Activated CD8-positive, alpha-beta memory T cell treated with anti-CD3 and anti-CD28 coated beads, Interleukin-2, amount 10 ng/mL, durations not matched to agents 7 days and 5 days (primary cell): ENCODE measurements at regions not wholly inside any gene's neighbourhood (a gene's known extent, or its start where the extent isn't known, plus 50 kb on each side); places are given as distances from the start of the nearest gene placed in this dataset.

Experiments used
- ATAC-seq: fragments of 150-1000 bp; cut with Tn5 transposase; one replicate; pipeline ENCODE4 v1.10.0; 2021; ENCODE audit warnings: moderate library complexity
- CTCF ChIA-PET: fragments of 350-600 bp; sonication (Branson Sonifier 250); formaldehyde crosslinking; loops from one replicate; lab custom pipeline; 2021; ENCODE audit warnings: antibody characterized with exemption; lab: Charles Lee
- DNase-seq: peaks from one replicate; pipeline ENCODE4 v3.0.0-alpha.2; 2020
- H3K27ac Mint-ChIP-seq: one replicate; pipeline ENCODE4 v1.8.0; 2021; ENCODE audit warnings: mild to moderate bottlenecking, mixed read lengths
- H3K27me3 Mint-ChIP-seq: one replicate; pipeline ENCODE4 v1.8.0; 2021; ENCODE audit warnings: mixed read lengths
- H3K36me3 Mint-ChIP-seq: one replicate; pipeline ENCODE4 v1.8.0; 2021; ENCODE audit warnings: mild to moderate bottlenecking, mixed read lengths
- H3K4me1 Mint-ChIP-seq: one replicate; pipeline ENCODE4 v1.8.0; 2021; ENCODE audit warnings: mixed read lengths
- H3K4me3 Mint-ChIP-seq: one replicate; pipeline ENCODE4 v1.8.0; 2021; ENCODE audit warnings: mild to moderate bottlenecking, moderate library complexity, mixed read lengths
- H3K9me3 Mint-ChIP-seq: one replicate; pipeline ENCODE4 v1.8.0; 2022; ENCODE audit warnings: low read depth, mixed read lengths

- Mint-ChIP-seq H3K27me3 (no peaks in the 10 kb centered on the region), H3K27ac (no peak overlapping the region), H3K4me1 (no peaks in the 10 kb centered on the region), H3K4me3 (no peak overlapping the region), H3K36me3 (no peaks in the 10 kb centered on the region), H3K9me3 (peaks cover 4% of the 10 kb centered on the region)
- ATAC-seq (no peak), DNase-seq (no peak)
- CTCF ChIA-PET = no interaction called here
Observed at GRCh38 chr18:78584459-78585022, 395.1 kb upstream of the SALL3 start.

- CTCF ChIA-PET = interaction anchor here (1.1 kb wide), 1 partner anchor 14 kb away, joined by 3 read pairs; no protein-coding TSS in a partner anchor
- H3K4me1 Mint-ChIP-seq = no peaks in the 10 kb centered on the region
- H3K27me3 Mint-ChIP-seq = no peaks in the 10 kb centered on the region
- H3K9me3 Mint-ChIP-seq = peaks cover 2% of the 10 kb centered on the region
- no peak overlapping the region for H3K4me3 Mint-ChIP-seq
- DNase-seq (no peak), ATAC-seq (no peak)
- H3K27ac Mint-ChIP-seq = no peak overlapping the region
- no peaks in the 10 kb centered on the region for H3K36me3 Mint-ChIP-seq
Observed at GRCh38 chr18:78586586-78586985, 393.0 kb upstream of the SALL3 start.

- Mint-ChIP-seq H3K27me3 (no peaks in the 10 kb centered on the region), H3K9me3 (no peaks in the 10 kb centered on the region), H3K27ac (no peak overlapping the region), H3K4me3 (no peak overlapping the region), H3K36me3 (no peaks in the 10 kb centered on the region), H3K4me1 (no peaks in the 10 kb centered on the region)
- ATAC-seq = no peak
- DNase-seq = no peak
- CTCF ChIA-PET = interaction anchor here (1.1 kb wide), 1 partner anchor 15 kb away, joined by 3 read pairs; no protein-coding TSS in a partner anchor
Observed at GRCh38 chr18:78587096-78587495, 392.5 kb upstream of the SALL3 start.

DNA sequence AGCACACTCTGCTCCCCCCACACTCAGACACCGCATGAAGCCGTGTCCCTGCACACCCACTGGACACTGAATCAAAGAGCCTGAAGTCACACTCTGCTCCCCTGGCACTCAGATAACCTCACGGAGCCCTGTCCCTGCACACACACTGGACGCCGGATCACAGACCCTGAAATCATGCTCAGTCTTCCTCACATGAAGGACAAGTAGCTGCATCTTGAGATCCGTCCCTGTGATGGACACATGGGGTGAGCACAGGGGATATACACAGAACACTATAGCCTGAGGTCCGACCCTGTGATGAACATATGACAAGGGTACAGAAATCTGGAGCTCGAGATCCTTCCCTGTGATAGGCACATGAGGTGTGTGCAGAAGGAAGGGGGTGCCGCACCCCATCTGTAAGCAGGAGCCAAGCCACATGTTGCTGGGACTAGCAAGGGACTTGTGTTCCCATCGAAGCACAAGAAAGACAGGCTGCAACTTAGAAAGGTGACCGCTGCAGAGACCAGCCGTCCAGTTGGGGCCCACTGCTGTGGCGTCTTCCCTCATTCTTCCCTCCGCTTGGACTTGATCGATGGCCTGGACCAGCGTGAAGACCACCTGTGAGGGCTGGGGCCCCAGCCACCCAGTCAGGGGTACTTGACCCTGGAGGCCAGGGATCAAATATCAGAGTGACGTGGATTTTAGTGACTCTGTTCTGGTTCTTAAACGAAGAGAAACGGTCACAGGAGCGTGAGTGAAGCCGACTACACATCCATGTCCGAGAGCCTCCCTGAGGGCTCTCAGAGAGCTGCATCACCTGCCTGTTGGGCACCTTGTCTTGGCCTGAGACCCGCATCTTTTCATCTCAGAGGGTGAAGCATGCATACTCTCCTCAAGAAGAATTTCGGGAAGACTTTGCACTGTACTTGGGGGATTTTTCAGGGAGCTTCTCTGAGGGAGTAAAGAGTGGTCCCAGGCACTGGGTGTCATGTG is 391.7 kb upstream of the SALL3 start:
- Mint-ChIP-seq H3K36me3 (no peaks in the 10 kb centered on the region), H3K4me3 (no peak overlapping the region), H3K27me3 (no peaks in the 10 kb centered on the region), H3K4me1 (no peaks in the 10 kb centered on the region), H3K9me3 (no peaks in the 10 kb centered on the region), H3K27ac (no peak overlapping the region)
- CTCF ChIA-PET = no interaction called here
- DNase-seq (no peak), ATAC-seq (no peak)

- Mint-ChIP-seq H3K27ac (no peak overlapping the region), H3K4me1 (no peaks in the 10 kb centered on the region), H3K9me3 (no peaks in the 10 kb centered on the region), H3K27me3 (no peaks in the 10 kb centered on the region), H3K36me3 (no peaks in the 10 kb centered on the region), H3K4me3 (no peak overlapping the region)
- ATAC-seq (no peak), DNase-seq (no peak)
- CTCF ChIA-PET = no interaction called here
Observed at GRCh38 chr18:78589916-78590437, 389.6 kb upstream of the SALL3 start.

DNA sequence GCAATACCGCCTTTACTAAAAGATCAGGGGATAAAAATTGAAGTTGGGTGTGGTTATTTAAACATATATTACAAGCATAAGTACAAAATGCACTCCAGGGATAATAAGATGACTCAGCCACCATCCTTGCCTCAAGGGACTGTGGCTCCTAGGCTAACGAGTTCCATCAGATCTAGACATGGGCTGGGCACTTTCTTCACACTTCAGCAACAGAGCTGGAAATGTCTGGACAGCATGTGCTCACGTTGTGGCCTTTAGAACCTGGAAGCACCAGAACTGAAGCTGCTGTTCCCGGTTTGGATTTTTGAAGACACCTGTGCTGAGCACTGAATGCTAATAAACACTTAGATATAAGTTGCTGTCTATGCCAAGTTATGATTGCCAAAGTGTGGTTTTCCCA is 384.2 kb upstream of the SALL3 start:
- H3K9me3 Mint-ChIP-seq = peaks cover 4% of the 10 kb centered on the region
- DNase-seq = no peak
- ATAC-seq = no peak
- H3K4me3 Mint-ChIP-seq = no peak overlapping the region
- no peaks in the 10 kb centered on the region for H3K36me3 Mint-ChIP-seq
- no peak overlapping the region for H3K27ac Mint-ChIP-seq
- no peaks in the 10 kb centered on the region for H3K27me3 Mint-ChIP-seq
- no peaks in the 10 kb centered on the region for H3K4me1 Mint-ChIP-seq
- CTCF ChIA-PET = no interaction called here

GRCh38 chr18:78595924-78596573 is 383.6 kb upstream of the SALL3 start:
- CTCF ChIA-PET = no interaction called here
- no peak for ATAC-seq
- no peak for DNase-seq
- H3K4me1 Mint-ChIP-seq = no peaks in the 10 kb centered on the region
- no peak overlapping the region for H3K4me3 Mint-ChIP-seq
- H3K9me3 Mint-ChIP-seq = peaks cover 4% of the 10 kb centered on the region
- H3K27ac Mint-ChIP-seq = no peak overlapping the region
- no peaks in the 10 kb centered on the region for H3K27me3 Mint-ChIP-seq
- H3K36me3 Mint-ChIP-seq = no peaks in the 10 kb centered on the region

DNA sequence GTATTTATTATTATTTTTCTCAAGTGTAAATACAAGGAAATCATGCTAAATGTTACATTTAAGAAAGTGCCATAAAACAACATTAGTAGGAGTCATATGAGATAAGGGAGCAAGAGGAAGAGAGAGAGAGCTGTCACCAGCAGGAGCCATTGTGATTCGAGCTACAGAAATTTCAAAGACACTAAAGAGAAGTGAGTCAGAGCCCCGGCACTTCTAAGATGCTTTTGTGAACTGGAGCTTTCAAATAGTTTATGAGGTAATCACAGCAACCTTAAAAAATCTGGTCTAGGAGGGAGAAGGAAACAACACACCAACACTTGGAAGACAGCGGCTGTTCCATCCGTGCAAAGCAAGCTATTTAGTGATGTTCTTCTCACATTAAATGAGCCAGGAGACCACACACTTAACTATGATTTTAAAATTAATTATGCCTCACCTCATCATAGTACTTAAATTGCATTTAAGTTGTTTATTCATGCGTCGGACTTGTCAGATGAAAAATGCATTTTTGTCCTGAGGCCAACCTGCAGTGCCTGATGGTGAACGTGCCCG is 382.7 kb upstream of the SALL3 start:
- CTCF ChIA-PET = no interaction called here
- H3K36me3 Mint-ChIP-seq = no peaks in the 10 kb centered on the region
- H3K27ac Mint-ChIP-seq = no peak overlapping the region
- H3K4me3 Mint-ChIP-seq = no peak overlapping the region
- H3K9me3 Mint-ChIP-seq = peaks cover 4% of the 10 kb centered on the region
- no peaks in the 10 kb centered on the region for H3K4me1 Mint-ChIP-seq
- ATAC-seq (no peak), DNase-seq (no peak)
- no peaks in the 10 kb centered on the region for H3K27me3 Mint-ChIP-seq

GRCh38 chr18:78601349-78601748 is 378.3 kb upstream of the SALL3 start:
- H3K4me1 Mint-ChIP-seq = no peaks in the 10 kb centered on the region
- H3K36me3 Mint-ChIP-seq = no peaks in the 10 kb centered on the region
- peak; percentile 15 for DNase-seq
- no peak for ATAC-seq
- H3K27me3 Mint-ChIP-seq = no peaks in the 10 kb centered on the region
- CTCF ChIA-PET = no interaction called here
- H3K9me3 Mint-ChIP-seq = peaks cover 18% of the 10 kb centered on the region
- H3K27ac Mint-ChIP-seq = no peak overlapping the region
- no peak overlapping the region for H3K4me3 Mint-ChIP-seq

- H3K36me3 Mint-ChIP-seq = no peaks in the 10 kb centered on the region
- DNase-seq = peak; percentile 28
- no peak overlapping the region for H3K4me3 Mint-ChIP-seq
- ATAC-seq = no peak
- CTCF ChIA-PET = no interaction called here
- H3K9me3 Mint-ChIP-seq = peaks cover 21% of the 10 kb centered on the region
- no peak overlapping the region for H3K27ac Mint-ChIP-seq
- no peaks in the 10 kb centered on the region for H3K4me1 Mint-ChIP-seq
- H3K27me3 Mint-ChIP-seq = no peaks in the 10 kb centered on the region
Observed at GRCh38 chr18:78601923-78602322, 377.7 kb upstream of the SALL3 start.

DNA sequence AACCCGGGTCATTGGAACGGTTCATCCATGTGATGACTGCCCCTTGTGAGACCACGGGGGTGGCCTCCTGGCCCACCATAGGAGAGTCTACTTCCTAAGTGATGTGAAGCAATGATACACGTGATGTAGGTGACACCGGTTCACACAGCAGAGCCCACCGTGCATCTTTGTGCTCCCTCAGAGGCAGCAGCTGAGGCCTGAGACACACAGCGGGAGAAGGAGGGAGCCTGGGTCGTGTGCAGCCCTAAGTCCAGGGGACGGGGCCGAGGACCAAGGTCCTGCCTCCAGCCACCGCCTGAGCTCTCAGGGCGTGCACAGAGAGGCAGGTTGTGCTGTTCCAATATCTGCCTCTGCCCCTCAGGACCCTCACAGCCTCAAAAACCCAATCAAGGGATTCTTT is 377.2 kb upstream of the SALL3 start:
- H3K4me3 Mint-ChIP-seq = no peak overlapping the region
- H3K4me1 Mint-ChIP-seq = no peaks in the 10 kb centered on the region
- H3K27me3 Mint-ChIP-seq = no peaks in the 10 kb centered on the region
- CTCF ChIA-PET = no interaction called here
- peak; percentile 4 for DNase-seq
- ATAC-seq = no peak
- H3K36me3 Mint-ChIP-seq = no peaks in the 10 kb centered on the region
- H3K9me3 Mint-ChIP-seq = peaks cover 21% of the 10 kb centered on the region
- H3K27ac Mint-ChIP-seq = no peak overlapping the region

DNA sequence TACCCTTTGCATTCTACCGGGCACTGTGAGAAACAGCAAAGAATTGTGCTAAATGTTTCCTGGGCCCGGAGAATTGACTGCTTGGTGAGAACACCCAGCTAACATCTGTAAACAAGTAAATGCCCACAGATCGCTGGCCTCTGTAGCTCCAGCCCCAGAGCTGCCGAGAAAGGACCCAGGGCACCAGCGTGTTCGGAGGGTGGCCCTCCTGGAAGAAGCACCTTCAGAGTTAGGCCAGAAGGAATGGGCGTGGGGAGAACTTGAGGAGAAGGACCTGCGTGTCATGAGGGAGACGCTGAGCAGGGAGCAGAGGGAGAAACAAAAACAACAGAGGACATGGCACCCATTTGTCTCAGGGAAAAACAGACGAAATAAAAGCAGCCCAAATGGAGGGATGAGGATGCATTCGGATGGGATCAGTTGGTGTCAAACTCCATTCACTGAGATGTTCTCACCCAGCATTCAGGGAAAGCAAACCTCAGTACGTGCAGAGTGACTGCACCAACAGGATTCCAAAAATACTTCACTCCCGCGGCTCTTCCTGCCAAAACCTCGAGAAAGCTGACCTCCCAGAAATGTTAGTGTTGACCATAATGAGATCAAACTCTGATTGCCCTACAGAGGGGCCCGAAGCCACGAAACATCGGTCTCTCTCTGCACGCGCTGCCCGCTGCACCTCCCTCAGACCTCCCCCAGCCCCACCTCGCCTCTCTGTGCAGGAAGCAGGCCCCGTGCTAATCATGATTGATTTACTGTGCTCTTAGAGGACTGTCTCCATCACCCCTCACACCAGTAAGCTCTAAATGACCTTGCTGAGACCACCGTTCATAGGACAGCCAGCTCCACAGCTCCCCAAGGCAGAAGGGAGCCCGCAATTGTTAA is 376.3 kb upstream of the SALL3 start:
- CTCF ChIA-PET = no interaction called here

More for the DNA sequence above, 376.3 kb upstream of the SALL3 start:
- Mint-ChIP-seq H3K4me3 (no peak overlapping the region), H3K4me1 (no peaks in the 10 kb centered on the region), H3K27me3 (no peaks in the 10 kb centered on the region), H3K27ac (no peak overlapping the region), H3K36me3 (no peaks in the 10 kb centered on the region), H3K9me3 (peaks cover 21% of the 10 kb centered on the region)
- peak; percentile 34 for DNase-seq
- no peak for ATAC-seq
